ENCODE measurements at regions not wholly inside any gene's neighbourhood (a gene's known extent, or its start where the extent isn't known, plus 50 kb on each side); places are given as distances from the start of the nearest gene placed in this dataset.

DNA sequence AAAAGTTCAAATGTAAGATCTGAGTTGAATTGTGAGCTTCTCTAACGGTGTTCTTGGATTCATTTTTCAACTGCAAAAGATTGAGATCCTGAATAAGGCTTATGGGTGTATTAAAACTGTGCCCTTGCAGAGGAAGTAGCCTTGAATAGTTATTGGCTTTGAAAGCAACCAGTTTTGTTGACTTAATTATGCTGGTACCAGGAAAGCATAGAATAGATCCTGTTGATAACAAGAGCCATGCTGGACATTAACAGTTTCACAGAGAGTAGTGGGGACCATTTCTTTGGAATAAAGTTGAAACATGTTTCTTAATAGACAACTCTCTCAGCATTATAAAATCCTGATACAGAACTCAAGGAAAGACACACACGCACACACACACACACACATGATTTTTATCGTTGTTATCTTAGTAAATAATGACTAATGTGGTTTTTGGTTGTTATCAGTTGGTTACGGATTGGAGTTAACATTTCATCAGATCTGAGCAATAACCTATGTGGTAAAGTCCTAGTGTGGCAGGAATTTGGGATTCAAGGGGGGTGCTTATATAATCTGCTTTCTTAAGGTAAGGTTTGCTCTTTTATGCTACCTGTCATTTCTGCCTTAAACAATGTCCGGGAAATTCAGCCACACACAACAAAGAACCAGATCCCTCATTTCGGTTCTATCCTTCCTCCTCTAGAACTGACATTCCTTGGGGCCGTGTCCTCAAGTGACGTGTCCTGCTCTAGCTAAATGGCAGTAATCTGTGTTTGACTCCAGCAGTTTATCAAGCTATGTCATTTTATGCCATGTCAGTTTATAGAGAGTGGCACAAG lies 330.9 kb downstream of the CHRM3 start:
- H3K4ac ChIP-seq (ENCODE audit: low read depth, low read length), result no peak overlapping the region
- H2BK15ac ChIP-seq (ENCODE audit: low read depth, low read length), result no peak overlapping the region
- H4K8ac ChIP-seq (ENCODE audit: low read depth in 2 of 2, low read length in 2 of 2), result no peak overlapping the region
- no peaks in the 10 kb centered on the region for H3K9me1 ChIP-seq (ENCODE audit: insufficient read depth, low read length)
- no peaks in the 10 kb centered on the region for H3K4me1 ChIP-seq (ENCODE audit: control insufficient read depth, insufficient read depth, low read length)
- no peak for ATAC-seq (ENCODE audit: low read depth)
- no peak overlapping the region for H3K23ac ChIP-seq (ENCODE audit: low read depth, low read length)
- no peak overlapping the region for H3K14ac ChIP-seq (replicated peaks; ENCODE audit: low read depth, low read length)
- H3K9ac ChIP-seq (ENCODE audit: low read depth, low read length), result no peak overlapping the region
- no TSS peak for BruUV-seq (replicated peaks)
- H2AK9ac ChIP-seq (replicated peaks; ENCODE audit: low read depth, low read length, poor library complexity), result no peak overlapping the region
- 0 out of 2 replicates have a peak, but pooled peaks cover 6% of the 10 kb centered on the region for H3K9me3 ChIP-seq (ENCODE audit: control insufficient read depth, insufficient read depth, low read length)
- H2BK120ac ChIP-seq (ENCODE audit: low read depth, low read length), result no peak overlapping the region
- H3K27me3 ChIP-seq (ENCODE audit: control insufficient read depth, insufficient read depth, low read length), result no peaks in the 10 kb centered on the region
- no peak overlapping the region for H4K91ac ChIP-seq (ENCODE audit: insufficient read depth, low read depth, low read length)
- dilution Hi-C loops (cut with HindIII; ENCODE audit: low sequenced_read_pairs, unreplicated experiment) (no loop called here), intact Hi-C loops (cut with micrococcal nuclease) (no loop called here), in situ Hi-C loops (cut with MboI; ENCODE audit: low sequenced_read_pairs) (no loop called here)
- no peak overlapping the region for H3K4me2 ChIP-seq (ENCODE audit: low read depth, low read length)
- H2AFZ ChIP-seq (replicated peaks; ENCODE audit: low read length, poor library complexity), result no peak overlapping the region
- no peaks in the 10 kb centered on the region for H4K20me1 ChIP-seq (ENCODE audit: insufficient read depth, low read length)
- ChIA-PET POLR2A (ENCODE audit: unreplicated experiment) (no interaction called here), CTCF (no interaction called here)
- H3K56ac ChIP-seq (ENCODE audit: extremely low read depth, insufficient read depth, low read length), result no peak overlapping the region
- no peak overlapping the region for H3K18ac ChIP-seq (ENCODE audit: low read depth, low read length)
- H3K36me3 ChIP-seq (ENCODE audit: control insufficient read depth, insufficient read depth, low read length), result no peaks in the 10 kb centered on the region
- no peak overlapping the region for H2BK5ac ChIP-seq (ENCODE audit: low read depth, low read length, poor library complexity, severe bottlenecking)
- H2AK5ac ChIP-seq (ENCODE audit: low read depth, low read length), result no peak overlapping the region
- no peak overlapping the region for H3K4me3 ChIP-seq (ENCODE audit: insufficient read depth, low read depth, low read length)
- no peak overlapping the region for H2BK20ac ChIP-seq (ENCODE audit: low read depth, low read length)
- no peaks in the 10 kb centered on the region for H3K79me1 ChIP-seq (ENCODE audit: low read depth in 1 of 2, low read length in 2 of 2)
- WGBS, 2 experiments (ENCODE audit: extremely low coverage in 2 of 2, insufficient read length in 1 of 2), result no CpG with 5 or more reads among the region's 8 CpGs
- TF ChIP-seq MXI1 (IDR thresholded peaks at IDR 0.05; ENCODE audit: borderline replicate concordance, low read depth, low read length) (no peak), BHLHE40 (IDR thresholded peaks at IDR 0.05; ENCODE audit: low read depth, low read length) (no peak)
- H4K5ac ChIP-seq (ENCODE audit: low read depth, low read length), result no peak overlapping the region
- no peak overlapping the region for H3K27ac ChIP-seq (ENCODE audit: insufficient read depth, low read length)
- no peak for DNase-seq

All from IMR-90 (cell line).